ENCODE measurements at regions not wholly inside any gene's neighbourhood (a gene's known extent, or its start where the extent isn't known, plus 50 kb on each side); places are given as distances from the start of the nearest gene placed in this dataset.

DNA sequence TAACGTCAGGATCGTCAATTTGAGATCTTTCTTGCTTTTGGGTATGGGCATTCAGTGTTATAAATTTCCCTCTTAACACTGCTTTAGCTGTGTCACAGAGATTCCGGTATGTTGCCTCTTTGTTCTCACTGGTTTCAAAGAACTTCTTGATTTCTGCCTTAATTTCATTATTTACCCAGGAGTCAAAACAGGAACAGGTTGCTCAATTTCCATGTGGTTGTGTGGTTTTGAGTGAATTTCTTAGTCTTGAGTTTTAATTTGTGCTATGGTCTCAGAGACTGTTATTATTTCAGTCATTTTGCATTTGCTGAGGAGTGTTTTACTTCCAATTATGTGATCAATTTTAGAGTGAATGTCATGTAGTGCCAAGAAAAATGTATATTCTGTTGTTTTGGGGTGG, 153.1 kb downstream of the PCDH17 start:
- no peak overlapping the region for H3K4me3 ChIP-seq (replicated peaks in 1 of 2; ENCODE audit: low read depth in 2 of 2, low read length in 2 of 2)
- TF ChIP-seq, protein P1, sequence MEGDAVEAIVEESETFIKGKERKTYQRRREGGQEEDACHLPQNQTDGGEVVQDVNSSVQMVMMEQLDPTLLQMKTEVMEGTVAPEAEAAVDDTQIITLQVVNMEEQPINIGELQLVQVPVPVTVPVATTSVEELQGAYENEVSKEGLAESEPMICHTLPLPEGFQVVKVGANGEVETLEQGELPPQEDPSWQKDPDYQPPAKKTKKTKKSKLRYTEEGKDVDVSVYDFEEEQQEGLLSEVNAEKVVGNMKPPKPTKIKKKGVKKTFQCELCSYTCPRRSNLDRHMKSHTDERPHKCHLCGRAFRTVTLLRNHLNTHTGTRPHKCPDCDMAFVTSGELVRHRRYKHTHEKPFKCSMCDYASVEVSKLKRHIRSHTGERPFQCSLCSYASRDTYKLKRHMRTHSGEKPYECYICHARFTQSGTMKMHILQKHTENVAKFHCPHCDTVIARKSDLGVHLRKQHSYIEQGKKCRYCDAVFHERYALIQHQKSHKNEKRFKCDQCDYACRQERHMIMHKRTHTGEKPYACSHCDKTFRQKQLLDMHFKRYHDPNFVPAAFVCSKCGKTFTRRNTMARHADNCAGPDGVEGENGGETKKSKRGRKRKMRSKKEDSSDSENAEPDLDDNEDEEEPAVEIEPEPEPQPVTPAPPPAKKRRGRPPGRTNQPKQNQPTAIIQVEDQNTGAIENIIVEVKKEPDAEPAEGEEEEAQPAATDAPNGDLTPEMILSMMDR (IDR thresholded peaks at IDR 0.05; ENCODE audit: low read depth, low read length): no peak
- DNase-seq (ENCODE audit: low read depth in 2 of 2): no peak

DNA sequence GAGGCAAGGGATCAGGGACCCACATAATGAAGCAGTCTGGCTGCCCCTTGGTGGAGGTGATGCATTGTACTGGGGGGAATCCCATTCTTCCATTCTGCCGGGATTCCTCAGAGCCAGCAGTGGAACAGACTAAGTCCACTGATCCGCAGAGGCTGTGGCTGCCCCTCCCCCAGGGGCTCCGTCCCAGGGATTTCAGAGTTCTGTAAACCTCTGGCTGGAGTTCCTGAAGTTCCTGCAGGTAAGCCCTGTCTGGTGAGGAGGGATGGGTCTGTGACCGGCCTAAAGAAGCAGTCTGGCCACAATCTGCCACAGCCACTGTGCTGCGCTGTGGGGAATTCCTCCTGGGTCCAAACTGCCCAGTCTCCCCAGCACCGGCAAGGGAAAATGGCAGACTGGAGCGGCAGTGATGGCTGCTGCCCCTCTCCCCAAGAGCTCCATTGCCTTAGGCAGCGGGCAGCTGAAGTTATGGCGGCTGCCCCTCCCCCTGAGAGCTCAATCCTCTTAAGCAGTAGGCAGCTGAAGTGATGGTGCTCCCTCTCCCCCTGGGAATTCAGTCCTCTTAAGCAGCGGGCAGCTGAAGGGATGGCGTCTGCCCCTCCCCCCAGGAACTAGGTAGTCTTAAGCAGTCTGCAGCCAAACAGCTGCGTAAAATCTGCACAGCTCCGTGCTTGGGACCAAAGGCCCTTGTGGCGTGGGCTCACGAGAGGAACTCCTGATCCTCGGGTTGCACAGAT, 155.7 kb downstream of the PCDH17 start:
- TF ChIP-seq, protein P1 (IDR thresholded peaks at IDR 0.05; ENCODE audit: low read depth, low read length): no peak
- no peak for DNase-seq (ENCODE audit: low read depth in 2 of 2)
- no peak overlapping the region for H3K4me3 ChIP-seq (replicated peaks in 1 of 2; ENCODE audit: low read depth in 2 of 2, low read length in 2 of 2)

DNA sequence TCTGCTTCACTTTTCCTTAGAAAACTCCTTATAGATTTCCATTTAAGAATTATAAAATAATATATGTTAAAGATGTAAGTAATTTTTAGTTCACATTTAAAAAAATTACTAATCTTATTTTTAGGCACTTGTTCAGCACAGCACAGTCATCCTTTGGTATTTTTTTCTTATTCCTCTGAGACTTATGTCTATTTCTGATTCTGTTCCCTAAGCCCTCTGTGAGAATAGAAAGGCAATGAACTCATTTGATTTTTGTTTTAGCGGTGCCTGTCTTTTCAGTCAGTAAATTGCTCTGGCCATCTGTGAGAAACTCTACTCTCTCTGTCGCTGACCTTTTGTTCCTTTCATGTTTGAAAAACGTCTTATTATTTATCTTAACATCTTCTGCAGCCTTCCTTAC, 168.1 kb downstream of the PCDH17 start:
- no peak overlapping the region for H3K4me3 ChIP-seq (replicated peaks in 1 of 2; ENCODE audit: low read depth in 2 of 2, low read length in 2 of 2)
- DNase-seq (ENCODE audit: low read depth in 2 of 2): peak in 1 of 2 donors; percentile 34
- TF ChIP-seq, protein P1 (IDR thresholded peaks at IDR 0.05; ENCODE audit: low read depth, low read length): no peak

DNA sequence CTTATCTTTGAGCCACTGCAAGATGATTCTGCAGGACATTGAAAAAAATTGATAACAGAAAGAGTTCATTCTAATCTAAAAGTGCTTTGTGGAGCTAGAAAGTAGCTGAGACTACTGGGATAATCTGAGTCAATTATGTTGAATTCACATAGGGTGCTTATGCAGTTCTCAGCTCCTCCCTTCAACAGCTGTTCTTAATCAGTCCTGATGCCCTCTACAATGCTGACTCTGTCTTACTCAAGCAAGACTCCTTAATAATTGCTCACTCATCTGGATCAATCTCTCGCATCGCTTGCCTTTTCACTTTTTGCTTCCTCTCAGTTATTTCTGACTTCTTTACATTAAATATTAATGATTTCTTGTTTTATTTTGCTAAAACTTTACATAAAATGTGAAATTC, 182.1 kb downstream of the PCDH17 start:
- DNase-seq (ENCODE audit: low read depth in 2 of 2): peak in 1 of 2 donors; percentile 21
- H3K4me3 ChIP-seq (replicated peaks in 1 of 2; ENCODE audit: low read depth in 2 of 2, low read length in 2 of 2): no peak overlapping the region
- TF ChIP-seq, protein P1 (IDR thresholded peaks at IDR 0.05; ENCODE audit: low read depth, low read length): no peak

DNA sequence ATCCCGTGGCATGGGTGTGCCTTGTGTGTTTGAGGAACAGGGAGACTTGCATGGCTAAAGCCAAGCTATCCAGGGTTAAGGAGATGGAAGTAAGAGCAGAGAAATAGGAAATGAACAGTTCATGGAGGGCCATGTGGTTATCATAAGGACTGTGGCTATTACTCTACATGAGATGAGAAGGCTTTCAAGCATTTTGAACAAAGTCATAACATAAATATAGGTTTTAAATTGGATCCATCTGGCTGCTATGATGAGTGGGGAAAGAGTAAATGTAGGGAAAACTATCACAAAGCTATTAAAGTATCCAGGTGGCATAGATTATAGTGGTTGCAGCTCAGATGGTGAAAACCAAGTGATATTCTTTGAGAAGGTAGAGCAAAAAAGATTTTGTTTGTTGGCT, 184.1 kb downstream of the PCDH17 start:
- DNase-seq (ENCODE audit: low read depth in 2 of 2): no peak
- TF ChIP-seq, protein P1 (IDR thresholded peaks at IDR 0.05; ENCODE audit: low read depth, low read length): no peak
- H3K4me3 ChIP-seq (replicated peaks in 1 of 2; ENCODE audit: low read depth in 2 of 2, low read length in 2 of 2): no peak overlapping the region

DNA sequence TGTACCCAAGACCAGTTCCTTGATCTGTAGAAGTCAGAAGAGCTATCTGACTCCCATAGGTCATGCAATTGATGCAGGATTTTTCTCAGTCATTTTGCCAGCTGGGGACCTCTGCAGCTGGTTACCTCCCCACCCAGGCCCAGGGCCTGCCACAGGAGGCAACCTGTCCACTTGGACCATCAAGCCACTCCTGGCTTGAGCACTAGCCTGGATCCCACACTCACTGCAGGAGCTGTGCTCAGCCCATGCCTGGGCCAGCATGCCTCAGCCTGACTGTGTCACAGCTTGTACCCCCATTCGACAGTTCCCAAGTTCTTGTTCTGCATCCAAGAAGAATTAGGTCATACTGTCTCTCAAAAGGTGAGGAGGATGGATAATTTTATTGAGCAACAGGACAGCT, 189.4 kb downstream of the PCDH17 start:
- DNase-seq (ENCODE audit: low read depth in 2 of 2): no peak
- H3K4me3 ChIP-seq (replicated peaks in 1 of 2; ENCODE audit: low read depth in 2 of 2, low read length in 2 of 2): no peak overlapping the region
- TF ChIP-seq, protein P1 (IDR thresholded peaks at IDR 0.05; ENCODE audit: low read depth, low read length): no peak

DNA sequence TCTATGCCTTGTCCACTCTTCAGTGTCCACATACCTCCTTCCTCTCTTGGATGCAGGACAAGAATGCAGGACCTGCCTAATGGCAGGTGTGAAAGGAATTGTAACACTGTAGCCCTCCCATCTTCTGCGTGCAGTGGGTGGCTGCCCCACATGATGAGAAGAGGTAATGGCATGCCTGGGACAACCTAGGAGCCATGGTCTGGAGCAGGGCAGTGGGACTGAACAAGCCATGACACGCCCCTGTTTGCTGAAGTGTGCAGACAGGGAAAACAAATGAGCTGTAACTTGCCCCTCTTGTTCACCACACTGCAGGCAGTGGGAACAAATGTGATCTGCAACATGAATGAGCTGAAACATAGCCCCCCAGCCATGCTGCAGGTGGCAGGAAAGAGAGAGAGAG, 192.2 kb downstream of the PCDH17 start:
- TF ChIP-seq, protein P1 (IDR thresholded peaks at IDR 0.05; ENCODE audit: low read depth, low read length): no peak
- H3K4me3 ChIP-seq (replicated peaks in 1 of 2; ENCODE audit: low read depth in 2 of 2, low read length in 2 of 2): no peak overlapping the region
- no peak for DNase-seq (ENCODE audit: low read depth in 2 of 2)
